Effector memory CD8-positive, alpha-beta T cell (primary cell): ENCODE measurements at regions not wholly inside any gene's neighbourhood (a gene's known extent, or its start where the extent isn't known, plus 50 kb on each side); places are given as distances from the start of the nearest gene placed in this dataset.
A peak's percentile ranks its signal among the peaks of the same experiment; 100 is the strongest.
"Not testable (repeated sequence)": the region's sequence is repeated elsewhere in the genome, so short reads cannot be mapped to it uniquely, and the experiment has no call there.

Experiments
- ATAC-seq: fragments of 150-1000 bp; cut with Tn5 transposase; replicated peaks from 2 replicates; pipeline ENCODE4 v1.10.0; 2021; ENCODE audit warnings: mild to moderate bottlenecking, moderate library complexity
- DNase-seq, 3 experiments: peaks; one replicate each; pipeline ENCODE4 v3.0.0; 2021
- H3K27ac Mint-ChIP-seq, 2 donors: one replicate each; pipeline ENCODE4 v1.8.0; 2022; ENCODE audit warnings: mild to moderate bottlenecking in 2 of 2, mixed read lengths in 2 of 2, moderate library complexity in 2 of 2
- H3K27me3 Mint-ChIP-seq, 2 donors: one replicate each; pipeline ENCODE4 v1.8.0; 2022; ENCODE audit warnings: mixed read lengths in 2 of 2
- H3K36me3 Mint-ChIP-seq: one replicate; pipeline ENCODE4 v1.8.0; 2022; ENCODE audit warnings: mild to moderate bottlenecking, moderate library complexity, mixed read lengths; ENCODE audit not compliant: insufficient read depth
- H3K4me1 Mint-ChIP-seq, 2 donors: one replicate each; pipeline ENCODE4 v1.8.0; 2022; ENCODE audit warnings: low read depth in 2 of 2, mixed read lengths in 2 of 2
- H3K4me3 Mint-ChIP-seq, 2 donors: one replicate each; pipeline ENCODE4 v1.8.0; 2022; ENCODE audit warnings: mild to moderate bottlenecking in 2 of 2, mixed read lengths in 2 of 2, moderate library complexity in 2 of 2
- H3K9me3 Mint-ChIP-seq, 2 donors: one replicate each; pipeline ENCODE4 v1.8.0; 2022; ENCODE audit warnings: mixed read lengths in 2 of 2

DNA sequence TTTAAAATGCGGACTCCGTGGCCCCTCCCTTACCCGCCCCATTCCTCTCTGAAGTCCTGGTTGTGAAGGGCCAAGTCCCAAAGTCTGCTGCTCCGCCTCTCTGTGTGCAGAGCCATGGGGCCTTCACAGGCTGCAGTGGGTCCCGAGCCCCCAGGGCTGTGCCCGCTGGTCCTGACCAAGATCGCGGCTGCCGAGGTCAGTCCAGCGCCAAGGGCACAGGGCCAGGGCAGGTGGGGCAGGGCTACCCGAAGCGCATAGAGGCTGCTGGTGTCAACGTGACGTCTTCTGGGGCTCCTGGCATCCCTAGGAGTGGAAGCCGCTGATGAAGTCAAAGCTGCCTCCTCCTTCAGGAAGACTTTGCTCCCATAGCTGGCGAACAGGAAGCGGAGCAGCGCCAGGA lies 858.8 kb downstream of the TUBA3C start:
- H3K4me1 Mint-ChIP-seq, H3K36me3 Mint-ChIP-seq, DNase-seq, H3K27me3 Mint-ChIP-seq, ATAC-seq, H3K4me3 Mint-ChIP-seq, H3K27ac Mint-ChIP-seq, H3K9me3 Mint-ChIP-seq: not testable (repeated sequence)

DNA sequence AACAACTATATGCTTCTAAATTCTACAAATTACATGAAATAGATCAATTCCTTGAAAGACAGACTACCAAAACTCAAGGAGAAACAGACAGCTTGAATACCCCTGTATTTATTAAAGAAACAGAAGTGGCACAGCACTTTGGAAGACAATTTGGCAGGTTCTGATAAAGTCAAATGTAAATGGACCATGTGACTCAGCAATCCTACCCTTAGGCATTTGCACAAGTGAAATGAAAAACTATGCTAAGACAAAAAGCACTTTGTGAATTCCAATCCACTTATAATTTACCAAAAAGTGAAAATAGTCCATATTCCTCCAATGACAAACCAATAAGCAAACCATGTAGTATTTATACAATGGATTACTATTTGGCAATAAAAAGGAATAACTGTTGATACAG lies 862.0 kb downstream of the TUBA3C start:
- ATAC-seq, H3K36me3 Mint-ChIP-seq, H3K4me1 Mint-ChIP-seq, H3K9me3 Mint-ChIP-seq, DNase-seq, H3K4me3 Mint-ChIP-seq, H3K27me3 Mint-ChIP-seq, H3K27ac Mint-ChIP-seq: not testable (repeated sequence)

DNA sequence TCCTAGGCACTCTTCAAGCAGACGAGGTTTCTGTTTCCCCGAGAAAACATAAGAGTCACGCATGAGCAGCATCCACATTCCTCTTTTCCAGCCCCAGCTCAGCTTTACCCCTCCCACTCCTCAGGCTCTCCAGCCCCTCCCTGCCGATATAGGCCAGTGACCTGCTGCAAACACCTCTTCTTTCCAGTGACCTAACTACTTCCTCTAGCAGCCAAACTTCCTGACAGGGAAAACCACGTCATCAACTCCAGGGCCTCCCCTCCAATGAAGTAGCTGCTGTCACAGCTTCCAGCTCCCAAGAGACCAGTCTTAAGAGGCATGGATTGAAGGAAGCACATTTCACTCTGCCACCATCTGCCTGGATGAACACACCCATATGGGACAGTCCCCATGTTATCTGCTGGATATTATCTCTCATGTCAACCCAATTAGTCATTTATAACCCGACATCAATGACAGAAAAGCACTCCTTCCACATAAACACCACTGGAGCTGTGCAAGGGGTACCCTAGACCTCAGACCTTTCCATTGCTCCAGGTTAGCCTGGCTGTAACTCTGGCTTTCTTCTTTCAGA lies 878.3 kb downstream of the TUBA3C start:
- not testable (repeated sequence) for DNase-seq, H3K36me3 Mint-ChIP-seq, ATAC-seq, H3K27ac Mint-ChIP-seq, H3K4me3 Mint-ChIP-seq, H3K27me3 Mint-ChIP-seq, H3K4me1 Mint-ChIP-seq, H3K9me3 Mint-ChIP-seq

- not testable (repeated sequence) for H3K27ac Mint-ChIP-seq, H3K36me3 Mint-ChIP-seq, DNase-seq, ATAC-seq, H3K4me3 Mint-ChIP-seq, H3K27me3 Mint-ChIP-seq, H3K4me1 Mint-ChIP-seq
- H3K9me3 Mint-ChIP-seq = peaks cover 0 to 13% of the 10 kb centered on the region in 2 donors
Observed at GRCh38 chr13:18300968-18301367, 880.7 kb downstream of the TUBA3C start.

GRCh38 chr13:18297359-18297758 lies 884.3 kb downstream of the TUBA3C start:
- not testable (repeated sequence) for H3K36me3 Mint-ChIP-seq, H3K27ac Mint-ChIP-seq, H3K9me3 Mint-ChIP-seq, H3K4me3 Mint-ChIP-seq, H3K27me3 Mint-ChIP-seq, DNase-seq, H3K4me1 Mint-ChIP-seq
- peak; percentile 16 for ATAC-seq

DNA sequence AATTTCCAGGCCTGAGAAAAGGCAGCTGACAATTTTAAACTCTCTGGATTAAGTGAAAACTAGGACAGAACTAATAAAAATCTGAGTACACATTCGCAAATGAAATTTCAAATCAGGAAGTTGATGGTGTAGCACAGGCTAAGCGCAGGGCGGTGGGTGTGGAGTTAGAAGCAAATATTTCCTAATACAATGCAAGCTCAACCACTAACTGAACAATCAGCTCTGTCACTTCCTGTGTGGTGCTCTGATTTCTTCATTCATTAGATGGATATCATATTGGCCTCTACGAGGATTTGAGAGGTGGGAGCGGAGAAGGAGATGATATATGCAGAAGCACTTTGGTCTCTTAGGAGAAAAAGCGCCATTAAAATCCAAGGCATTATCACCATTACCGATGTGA lies 885.0 kb downstream of the TUBA3C start:
- not testable (repeated sequence) for H3K27ac Mint-ChIP-seq, H3K36me3 Mint-ChIP-seq, H3K4me3 Mint-ChIP-seq, H3K27me3 Mint-ChIP-seq, H3K9me3 Mint-ChIP-seq, ATAC-seq, DNase-seq, H3K4me1 Mint-ChIP-seq

- not testable (repeated sequence) for H3K4me3 Mint-ChIP-seq, H3K4me1 Mint-ChIP-seq, DNase-seq, H3K27me3 Mint-ChIP-seq, H3K9me3 Mint-ChIP-seq, H3K27ac Mint-ChIP-seq, ATAC-seq, H3K36me3 Mint-ChIP-seq
Observed at GRCh38 chr13:18294311-18294710, 887.3 kb downstream of the TUBA3C start.

GRCh38 chr13:18286848-18287247 lies 894.8 kb downstream of the TUBA3C start:
- not testable (repeated sequence) for DNase-seq, H3K4me3 Mint-ChIP-seq, H3K27ac Mint-ChIP-seq, H3K36me3 Mint-ChIP-seq, H3K9me3 Mint-ChIP-seq, H3K4me1 Mint-ChIP-seq, ATAC-seq, H3K27me3 Mint-ChIP-seq

- H3K36me3 Mint-ChIP-seq, DNase-seq, ATAC-seq, H3K27me3 Mint-ChIP-seq, H3K4me1 Mint-ChIP-seq, H3K27ac Mint-ChIP-seq, H3K4me3 Mint-ChIP-seq, H3K9me3 Mint-ChIP-seq: not testable (repeated sequence)
Observed at GRCh38 chr13:18285663-18286062, 896.0 kb downstream of the TUBA3C start.

DNA sequence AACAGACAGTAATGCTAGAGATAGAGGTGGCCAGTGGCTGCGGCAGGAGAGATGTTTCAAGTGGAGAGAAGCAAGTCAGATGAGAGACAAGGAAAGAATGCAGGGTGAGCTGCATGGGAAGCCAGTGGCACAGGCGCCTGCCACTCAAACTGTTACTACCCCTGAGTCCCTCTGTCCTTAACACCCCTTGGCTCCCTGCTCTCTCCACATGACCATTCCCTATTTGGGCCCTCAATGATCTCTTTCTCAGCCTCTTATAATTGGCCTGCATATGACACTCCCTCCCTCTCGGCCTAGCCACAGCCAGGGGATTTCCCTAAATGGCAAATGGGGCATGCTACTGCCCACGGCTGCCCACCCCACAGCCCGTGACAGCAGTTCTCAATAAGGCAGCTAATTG lies 897.6 kb downstream of the TUBA3C start:
- not testable (repeated sequence) for H3K27me3 Mint-ChIP-seq, H3K27ac Mint-ChIP-seq, H3K36me3 Mint-ChIP-seq, ATAC-seq, H3K9me3 Mint-ChIP-seq, DNase-seq, H3K4me3 Mint-ChIP-seq
- H3K4me1 Mint-ChIP-seq = peaks cover 0 to 14% of the 10 kb centered on the region in 2 donors

DNA sequence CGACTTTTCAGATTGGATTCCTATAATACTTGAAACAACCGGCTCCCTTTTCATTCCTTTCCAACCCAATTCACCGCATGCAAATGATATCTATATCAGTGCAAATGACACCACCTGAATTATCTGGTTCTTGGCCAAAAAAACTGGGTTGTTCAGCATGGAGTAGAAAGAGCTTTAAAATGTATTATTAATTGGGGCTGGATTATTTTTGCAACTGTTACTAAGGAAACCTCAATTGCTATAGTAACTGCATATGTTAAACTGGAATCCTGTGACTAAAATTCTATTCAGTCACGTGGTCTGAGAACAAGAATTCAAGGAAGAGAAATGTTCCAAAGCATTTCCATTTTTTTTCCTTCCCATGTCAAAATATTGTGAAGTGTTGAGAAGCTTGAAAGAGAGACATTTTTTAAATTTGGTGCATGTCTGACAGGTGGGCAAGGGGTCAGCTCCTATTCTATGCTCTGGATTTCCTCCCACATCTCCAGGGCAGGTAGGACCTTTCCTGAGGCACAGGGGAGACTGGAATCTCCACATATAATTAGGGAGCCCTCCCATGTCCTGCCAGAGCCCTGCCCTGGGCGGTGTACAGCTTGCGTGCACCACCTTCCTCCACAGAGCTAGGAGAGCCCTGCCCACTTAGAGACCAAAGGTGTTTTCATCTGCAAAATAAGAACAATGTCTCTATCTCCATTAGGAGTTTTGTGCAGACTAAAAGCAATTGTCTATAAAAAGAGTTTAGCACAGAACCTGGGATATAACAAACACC lies 899.6 kb downstream of the TUBA3C start:
- not testable (repeated sequence) for H3K4me3 Mint-ChIP-seq, H3K27me3 Mint-ChIP-seq, H3K27ac Mint-ChIP-seq, H3K36me3 Mint-ChIP-seq, DNase-seq, ATAC-seq, H3K9me3 Mint-ChIP-seq
- peaks cover 2 to 14% of the 10 kb centered on the region in 2 donors for H3K4me1 Mint-ChIP-seq

DNA sequence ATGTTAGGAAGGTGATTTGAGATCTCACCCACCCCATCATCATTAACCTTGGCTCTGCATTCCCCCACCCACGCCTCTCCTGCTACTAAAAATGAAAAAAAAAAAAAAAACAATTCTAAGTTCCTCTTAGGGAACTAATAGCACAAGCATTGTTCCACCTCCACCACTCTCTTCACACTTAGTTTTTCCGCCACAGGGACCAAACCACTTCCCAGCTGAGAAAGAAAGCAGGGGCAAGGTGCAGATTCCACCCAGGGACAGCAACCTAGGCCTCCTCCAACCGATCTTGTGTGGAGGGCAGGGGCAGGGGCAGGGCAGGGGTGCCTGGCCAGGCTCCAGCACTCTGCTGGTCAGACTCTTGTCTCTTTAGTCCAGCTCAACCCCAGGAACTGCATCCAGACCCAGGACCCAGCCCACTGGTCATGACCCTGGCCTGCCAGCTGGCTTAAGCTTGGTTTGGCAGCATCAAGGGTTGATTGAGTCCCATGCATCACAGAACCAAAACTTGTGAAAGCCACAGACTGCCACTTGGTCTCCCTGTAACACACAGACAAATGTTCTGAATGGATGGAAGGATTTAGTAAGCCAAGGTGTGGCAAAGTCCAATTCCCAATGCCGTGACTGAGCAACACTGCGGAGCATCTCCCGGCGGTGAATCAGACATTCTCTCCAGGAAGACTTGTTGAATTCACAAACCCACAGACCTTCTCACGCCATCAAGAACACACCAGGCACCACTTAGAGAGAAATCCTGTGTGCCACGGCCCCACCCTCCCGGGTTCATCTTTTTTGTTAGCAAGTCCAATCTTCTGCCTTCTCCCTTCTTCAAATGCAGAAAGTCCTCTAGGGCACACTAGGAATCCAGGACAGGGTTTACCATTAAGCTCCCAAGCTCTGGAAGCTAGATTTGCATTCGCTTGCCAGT lies 900.5 kb downstream of the TUBA3C start:
- H3K27me3 Mint-ChIP-seq, DNase-seq, H3K4me3 Mint-ChIP-seq, ATAC-seq, H3K27ac Mint-ChIP-seq, H3K9me3 Mint-ChIP-seq, H3K36me3 Mint-ChIP-seq: not testable (repeated sequence)
- peaks cover 2 to 14% of the 10 kb centered on the region in 2 donors for H3K4me1 Mint-ChIP-seq

DNA sequence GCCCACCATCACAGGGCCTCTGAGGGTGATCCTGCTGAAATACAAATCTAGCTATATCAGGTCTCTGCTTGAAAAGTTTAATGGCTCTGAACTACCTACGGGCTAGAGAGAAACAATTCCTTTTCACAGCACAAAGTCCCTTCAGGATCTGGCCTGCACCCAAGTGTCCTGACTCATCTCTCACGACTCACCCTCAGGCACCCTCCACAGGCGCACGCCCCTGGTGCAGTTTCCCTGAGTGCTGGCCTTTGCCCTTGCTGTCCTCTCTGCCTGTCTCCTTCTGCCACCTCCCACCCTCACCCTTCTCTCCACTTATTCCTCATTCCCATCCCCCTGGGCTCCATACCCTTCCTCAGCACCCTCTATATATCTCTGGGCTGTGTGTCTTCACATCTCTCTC lies 901.7 kb downstream of the TUBA3C start:
- H3K27ac Mint-ChIP-seq, DNase-seq, H3K27me3 Mint-ChIP-seq, H3K4me3 Mint-ChIP-seq, H3K9me3 Mint-ChIP-seq, H3K36me3 Mint-ChIP-seq, ATAC-seq: not testable (repeated sequence)
- peaks cover 2 to 14% of the 10 kb centered on the region in 2 donors for H3K4me1 Mint-ChIP-seq
